ENCODE measurements at regions not wholly inside any gene's neighbourhood (a gene's known extent, or its start where the extent isn't known, plus 50 kb on each side); places are given as distances from the start of the nearest gene placed in this dataset.

DNA sequence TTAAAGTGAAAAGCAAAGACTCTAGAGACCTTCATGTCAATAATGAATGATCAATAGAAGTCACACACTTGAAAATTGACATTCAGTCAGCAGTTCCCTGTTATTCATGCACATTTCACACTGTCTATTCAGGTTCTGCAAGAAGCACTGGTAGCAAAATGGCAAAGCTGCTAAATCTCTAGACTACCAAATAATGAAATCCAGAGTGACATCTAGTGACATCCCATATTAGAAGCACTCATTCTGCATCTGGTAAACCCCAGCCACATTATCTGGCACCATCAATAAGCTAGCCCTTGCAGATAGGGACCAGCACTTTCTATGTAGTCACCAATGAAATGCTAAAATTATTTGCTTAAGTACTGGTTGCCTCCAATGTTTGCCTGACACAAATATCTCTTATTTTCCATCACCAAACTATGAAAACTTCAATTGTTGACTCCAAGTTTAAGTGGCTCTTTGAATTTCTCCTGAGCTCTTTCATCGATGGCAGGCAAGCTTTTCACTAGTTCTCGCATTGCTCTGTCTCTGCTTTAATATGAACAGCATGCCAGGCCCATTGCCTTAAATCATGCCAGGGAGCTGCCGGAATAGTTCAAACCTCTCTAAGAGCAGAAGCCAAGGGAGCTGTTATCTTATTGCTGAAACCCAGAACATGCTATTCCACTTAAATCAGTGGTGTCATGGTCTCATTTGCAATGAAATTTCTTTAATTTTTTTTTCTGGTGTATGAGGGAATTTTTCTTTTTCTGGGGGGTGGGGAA, 409.9 kb downstream of the MZT1 start:
- 85 to 91% methylated on average over 3 of the region's 3 CpGs for WGBS, 2 donors
- no peak overlapping the region for H3K4me3 ChIP-seq
- TF ChIP-seq, protein P1, sequence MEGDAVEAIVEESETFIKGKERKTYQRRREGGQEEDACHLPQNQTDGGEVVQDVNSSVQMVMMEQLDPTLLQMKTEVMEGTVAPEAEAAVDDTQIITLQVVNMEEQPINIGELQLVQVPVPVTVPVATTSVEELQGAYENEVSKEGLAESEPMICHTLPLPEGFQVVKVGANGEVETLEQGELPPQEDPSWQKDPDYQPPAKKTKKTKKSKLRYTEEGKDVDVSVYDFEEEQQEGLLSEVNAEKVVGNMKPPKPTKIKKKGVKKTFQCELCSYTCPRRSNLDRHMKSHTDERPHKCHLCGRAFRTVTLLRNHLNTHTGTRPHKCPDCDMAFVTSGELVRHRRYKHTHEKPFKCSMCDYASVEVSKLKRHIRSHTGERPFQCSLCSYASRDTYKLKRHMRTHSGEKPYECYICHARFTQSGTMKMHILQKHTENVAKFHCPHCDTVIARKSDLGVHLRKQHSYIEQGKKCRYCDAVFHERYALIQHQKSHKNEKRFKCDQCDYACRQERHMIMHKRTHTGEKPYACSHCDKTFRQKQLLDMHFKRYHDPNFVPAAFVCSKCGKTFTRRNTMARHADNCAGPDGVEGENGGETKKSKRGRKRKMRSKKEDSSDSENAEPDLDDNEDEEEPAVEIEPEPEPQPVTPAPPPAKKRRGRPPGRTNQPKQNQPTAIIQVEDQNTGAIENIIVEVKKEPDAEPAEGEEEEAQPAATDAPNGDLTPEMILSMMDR (IDR thresholded peaks at IDR 0.05), result no peak
- no peak for TF ChIP-seq POLR2A (IDR thresholded peaks at IDR 0.05)
- no peaks in the 10 kb centered on the region for H3K9me3 ChIP-seq
- intact Hi-C loops (cut with DNase I), result no loop called here
- H3K27ac ChIP-seq, result no peak overlapping the region
- no peaks in the 10 kb centered on the region for H3K36me3 ChIP-seq
- H3K27me3 ChIP-seq, result no peaks in the 10 kb centered on the region
- H3K4me1 ChIP-seq, result no peaks in the 10 kb centered on the region
- DNase-seq, result no peak

DNA sequence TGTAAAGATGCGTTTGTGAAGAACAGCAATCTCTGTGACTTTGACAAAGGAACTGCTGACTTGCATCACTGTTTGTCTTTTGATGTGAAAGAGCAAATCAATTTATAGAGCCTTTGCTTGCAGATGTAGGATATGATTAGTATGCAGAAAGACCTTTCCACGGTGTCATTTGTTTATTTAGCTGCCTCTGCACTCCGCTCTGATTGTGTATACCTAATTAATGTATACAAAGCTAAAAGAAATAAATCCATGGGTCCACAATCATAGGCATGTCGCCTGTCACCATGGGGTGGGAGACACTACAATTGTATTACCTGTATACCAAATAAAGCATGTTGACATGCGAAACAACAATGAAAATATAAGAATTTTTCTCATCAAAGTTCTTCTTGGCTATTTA, 410.7 kb downstream of the MZT1 start:
- intact Hi-C loops (cut with DNase I), result no loop called here
- no peak overlapping the region for H3K27ac ChIP-seq
- H3K9me3 ChIP-seq, result no peaks in the 10 kb centered on the region
- no peaks in the 10 kb centered on the region for H3K27me3 ChIP-seq
- H3K4me3 ChIP-seq, result no peak overlapping the region
- H3K36me3 ChIP-seq, result no peaks in the 10 kb centered on the region
- H3K4me1 ChIP-seq, result no peaks in the 10 kb centered on the region
- no peak for DNase-seq
- WGBS, 2 donors, result 45 to 60% methylated on average over 5 of the region's 5 CpGs
- no peak for TF ChIP-seq POLR2A (IDR thresholded peaks at IDR 0.05)
- TF ChIP-seq, protein P1 (IDR thresholded peaks at IDR 0.05), result no peak

DNA sequence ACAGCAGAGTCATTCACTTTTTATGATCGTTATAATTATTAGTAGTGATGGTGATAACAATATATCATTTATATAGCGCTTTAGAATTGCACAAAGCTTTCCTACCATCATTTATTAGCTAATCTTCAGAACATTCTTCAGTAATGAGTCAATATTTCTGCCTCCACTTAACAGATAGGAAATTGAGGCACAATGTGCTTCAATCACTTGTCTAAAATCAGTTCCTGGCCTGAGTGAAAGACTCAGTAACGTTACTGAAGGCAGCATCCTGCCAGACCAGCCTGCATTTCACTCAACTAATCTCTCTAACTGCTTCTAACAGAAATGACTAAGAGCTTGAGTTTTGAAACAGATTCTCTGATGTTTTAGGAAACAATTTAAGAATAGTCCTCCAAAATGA, 412.1 kb downstream of the MZT1 start:
- TF ChIP-seq, protein P1 (IDR thresholded peaks at IDR 0.05), result no peak
- TF ChIP-seq POLR2A (IDR thresholded peaks at IDR 0.05), result no peak
- H3K27me3 ChIP-seq, result no peaks in the 10 kb centered on the region
- intact Hi-C loops (cut with DNase I), result no loop called here
- H3K4me3 ChIP-seq, result no peak overlapping the region
- WGBS, 2 donors, result 66 to 80% methylated on average over 3 of the region's 3 CpGs
- no peaks in the 10 kb centered on the region for H3K9me3 ChIP-seq
- no peak for DNase-seq
- no peaks in the 10 kb centered on the region for H3K36me3 ChIP-seq
- no peaks in the 10 kb centered on the region for H3K4me1 ChIP-seq
- no peak overlapping the region for H3K27ac ChIP-seq

DNA sequence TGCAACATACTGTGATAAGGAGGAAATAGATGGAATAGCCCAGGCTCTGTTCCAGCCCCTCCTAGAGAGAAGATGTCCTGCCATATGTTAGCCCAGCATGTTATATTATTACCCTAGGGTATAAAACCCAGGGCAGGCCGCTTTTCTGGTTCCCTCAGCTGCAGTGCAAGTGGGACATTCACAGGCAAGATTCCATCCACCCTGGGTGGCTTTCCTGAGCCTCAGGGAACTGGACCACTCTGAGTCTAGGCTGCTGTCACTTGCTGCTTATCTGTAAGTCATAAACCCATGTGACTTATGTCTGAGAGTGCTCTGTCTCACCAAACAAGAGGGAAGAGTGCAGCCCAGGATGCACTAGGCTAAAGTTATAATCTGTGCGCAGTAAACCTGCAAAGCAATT, 413.2 kb downstream of the MZT1 start:
- H3K27me3 ChIP-seq, result no peaks in the 10 kb centered on the region
- no peaks in the 10 kb centered on the region for H3K9me3 ChIP-seq
- no peak overlapping the region for H3K4me3 ChIP-seq
- no peaks in the 10 kb centered on the region for H3K4me1 ChIP-seq
- intact Hi-C loops (cut with DNase I), result no loop called here
- no peaks in the 10 kb centered on the region for H3K36me3 ChIP-seq
- H3K27ac ChIP-seq, result no peak overlapping the region
- TF ChIP-seq, protein P1 (IDR thresholded peaks at IDR 0.05), result no peak
- TF ChIP-seq POLR2A (IDR thresholded peaks at IDR 0.05), result no peak
- 83 to 100% methylated on average over 1 to 2 of the region's 2 CpGs for WGBS, 2 donors
- DNase-seq, result no peak

DNA sequence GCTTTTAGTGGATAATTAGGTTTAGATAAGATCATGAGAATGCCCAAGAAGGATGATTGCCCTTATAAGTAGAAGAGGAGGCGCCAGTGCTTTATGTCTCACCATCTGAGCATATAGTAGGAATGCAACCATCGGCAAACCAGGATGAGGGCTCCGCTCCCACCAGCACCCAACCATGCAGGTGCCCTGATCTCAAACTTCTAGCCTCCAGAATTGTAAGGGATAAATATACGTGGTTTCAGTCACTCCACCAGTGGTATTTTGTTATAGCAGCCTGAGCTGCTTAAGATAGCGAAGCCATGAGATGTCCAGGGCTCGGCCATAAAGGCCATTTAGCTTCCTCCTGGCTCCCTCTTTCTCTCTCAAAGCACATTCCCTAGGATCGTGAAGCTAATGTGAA, 413.9 kb downstream of the MZT1 start:
- no peak for DNase-seq
- Histone ChIP-seq H3K27me3 (no peaks in the 10 kb centered on the region), H3K9me3 (no peaks in the 10 kb centered on the region), H3K4me1 (no peaks in the 10 kb centered on the region), H3K36me3 (no peaks in the 10 kb centered on the region), H3K4me3 (no peak overlapping the region), H3K27ac (no peak overlapping the region)
- TF ChIP-seq, protein P1 (IDR thresholded peaks at IDR 0.05), result no peak
- TF ChIP-seq POLR2A (IDR thresholded peaks at IDR 0.05), result no peak
- WGBS, 2 donors, result 79 to 91% methylated on average over 6 to 7 of the region's 7 CpGs
- intact Hi-C loops (cut with DNase I), result no loop called here

Measured in esophagus squamous epithelium (tissue), 5 donors.